ENCODE measurements at regions not wholly inside any gene's neighbourhood (a gene's known extent, or its start where the extent isn't known, plus 50 kb on each side); places are given as distances from the start of the nearest gene placed in this dataset.

- no peak overlapping the region for H3K9ac ChIP-seq (ENCODE audit: low read length)
- no peak overlapping the region for H3K4me3 ChIP-seq (ENCODE audit: low read length)
- H3K4me1 ChIP-seq (ENCODE audit: low read length) = no peaks in the 10 kb centered on the region
- no peaks in the 10 kb centered on the region for H3K9me2 ChIP-seq (replicated peaks; ENCODE audit: insufficient read depth, low read length)
- H3K36me3 ChIP-seq (replicated peaks; ENCODE audit: insufficient read depth, low read length) = no peaks in the 10 kb centered on the region
- no peak overlapping the region for H3K27ac ChIP-seq (ENCODE audit: low read length)
- H3F3A ChIP-seq (ENCODE audit: insufficient read depth, low read length) = no peaks in the 10 kb centered on the region
- no peak overlapping the region for H2AFZ ChIP-seq (ENCODE audit: low read length)
- no peaks in the 10 kb centered on the region for H3K9me3 ChIP-seq (replicated peaks; ENCODE audit: insufficient read depth, low read length)
- H3K79me2 ChIP-seq (ENCODE audit: low read length) = no peaks in the 10 kb centered on the region
- no peak overlapping the region for H3K4me2 ChIP-seq (ENCODE audit: low read depth, low read length)
- no peaks in the 10 kb centered on the region for H3K27me3 ChIP-seq (replicated peaks; ENCODE audit: insufficient read depth, low read length)
- H4K20me1 ChIP-seq (ENCODE audit: insufficient read depth, low read length) = no peaks in the 10 kb centered on the region
- DNase-seq = no peak
- no peak for TF ChIP-seq EZH2phosphoT487 (IDR thresholded peaks at IDR 0.05; ENCODE audit: low read length)
- TF ChIP-seq EZH2 (optimal IDR thresholded peaks at IDR 0.05; ENCODE audit: low read depth, low read length) = no peak
- TF ChIP-seq CTCF (IDR thresholded peaks at IDR 0.05; ENCODE audit: low read length) = no peak
Measured at GRCh38 chr13:20351281-20352022, 119.3 kb upstream of the GJB6 start.

- no peak overlapping the region for H3K4me3 ChIP-seq (ENCODE audit: low read length)
- no peak overlapping the region for H2AFZ ChIP-seq (ENCODE audit: low read length)
- no peaks in the 10 kb centered on the region for H3K4me1 ChIP-seq (ENCODE audit: low read length)
- no peak overlapping the region for H3K9ac ChIP-seq (ENCODE audit: low read length)
- TF ChIP-seq CTCF (IDR thresholded peaks at IDR 0.05; ENCODE audit: low read length) (no peak), EZH2phosphoT487 (IDR thresholded peaks at IDR 0.05; ENCODE audit: low read length) (no peak), EZH2 (optimal IDR thresholded peaks at IDR 0.05; ENCODE audit: low read depth, low read length) (no peak)
- H3K27ac ChIP-seq (ENCODE audit: low read length) = no peak overlapping the region
- H3K4me2 ChIP-seq (ENCODE audit: low read depth, low read length) = no peak overlapping the region
- no peaks in the 10 kb centered on the region for H3F3A ChIP-seq (ENCODE audit: insufficient read depth, low read length)
- no peaks in the 10 kb centered on the region for H3K27me3 ChIP-seq (replicated peaks; ENCODE audit: insufficient read depth, low read length)
- no peaks in the 10 kb centered on the region for H3K36me3 ChIP-seq (replicated peaks; ENCODE audit: insufficient read depth, low read length)
- DNase-seq = no peak
- H3K9me3 ChIP-seq (replicated peaks; ENCODE audit: insufficient read depth, low read length) = no peaks in the 10 kb centered on the region
- H3K79me2 ChIP-seq (ENCODE audit: low read length) = no peaks in the 10 kb centered on the region
- no peaks in the 10 kb centered on the region for H4K20me1 ChIP-seq (ENCODE audit: insufficient read depth, low read length)
- H3K9me2 ChIP-seq (replicated peaks; ENCODE audit: insufficient read depth, low read length) = no peaks in the 10 kb centered on the region
Measured at GRCh38 chr13:20350819-20351218, 118.7 kb upstream of the GJB6 start.

- Histone ChIP-seq H3K9me2 (replicated peaks; ENCODE audit: insufficient read depth, low read length) (no peaks in the 10 kb centered on the region), H3K36me3 (replicated peaks; ENCODE audit: insufficient read depth, low read length) (no peaks in the 10 kb centered on the region), H3K79me2 (ENCODE audit: low read length) (no peaks in the 10 kb centered on the region), H4K20me1 (ENCODE audit: insufficient read depth, low read length) (no peaks in the 10 kb centered on the region), H3F3A (ENCODE audit: insufficient read depth, low read length) (no peaks in the 10 kb centered on the region), H3K27ac (ENCODE audit: low read length) (no peak overlapping the region), H3K4me3 (ENCODE audit: low read length) (no peak overlapping the region), H3K27me3 (replicated peaks; ENCODE audit: insufficient read depth, low read length) (no peaks in the 10 kb centered on the region), H3K9me3 (replicated peaks; ENCODE audit: insufficient read depth, low read length) (no peaks in the 10 kb centered on the region), H3K4me1 (ENCODE audit: low read length) (no peaks in the 10 kb centered on the region), H3K4me2 (ENCODE audit: low read depth, low read length) (no peak overlapping the region), H3K9ac (ENCODE audit: low read length) (no peak overlapping the region), H2AFZ (ENCODE audit: low read length) (no peak overlapping the region)
- TF ChIP-seq EZH2 (optimal IDR thresholded peaks at IDR 0.05; ENCODE audit: low read depth, low read length) = no peak
- no peak for TF ChIP-seq CTCF (IDR thresholded peaks at IDR 0.05; ENCODE audit: low read length)
- TF ChIP-seq EZH2phosphoT487 (IDR thresholded peaks at IDR 0.05; ENCODE audit: low read length) = no peak
- no peak for DNase-seq
Measured at GRCh38 chr13:20350382-20350763, 118.3 kb upstream of the GJB6 start.
